Endodermal cell (in vitro differentiated cells): ENCODE measurements at regions not wholly inside any gene's neighbourhood (a gene's known extent, or its start where the extent isn't known, plus 50 kb on each side); places are given as distances from the start of the nearest gene placed in this dataset.
"Not testable (repeated sequence)": the region's sequence is repeated elsewhere in the genome, so short reads cannot be mapped to it uniquely, and the experiment has no call there.

Experiments used
- DNase-seq: peaks from one replicate; pipeline ENCODE4 v3.0.0-alpha.2; 2017
- H3K27ac ChIP-seq: 2 replicates; pipeline ENCODE4 v1.5.1; 2013; ENCODE audit warnings: mild to moderate bottlenecking, low read depth, low read length, moderate library complexity
- H3K27me3 ChIP-seq: 2 replicates; pipeline ENCODE4 v1.6.1; 2013; ENCODE audit warnings: mild to moderate bottlenecking, low read length, moderate library complexity; ENCODE audit not compliant: insufficient read depth, control insufficient read depth, poor library complexity, severe bottlenecking
- H3K36me3 ChIP-seq: 2 replicates; pipeline ENCODE4 v1.7.0; 2013; ENCODE audit warnings: mild to moderate bottlenecking, low read length, moderate library complexity; ENCODE audit not compliant: control insufficient read depth, insufficient read depth
- H3K4me1 ChIP-seq: one replicate; pipeline ENCODE4 v1.7.0; 2013; ENCODE audit warnings: low read length; ENCODE audit not compliant: control insufficient read depth, insufficient read depth
- H3K4me3 ChIP-seq: 2 replicates; pipeline ENCODE4 v1.5.1; 2013; ENCODE audit warnings: mild to moderate bottlenecking, low read length, moderate library complexity
- H3K9ac ChIP-seq: 2 replicates; pipeline ENCODE4 v1.6.1; 2013; ENCODE audit warnings: mild to moderate bottlenecking, low read length, moderate library complexity; ENCODE audit not compliant: poor library complexity, severe bottlenecking; ENCODE audit errors: extremely low read depth
- H3K9me3 ChIP-seq: 2 replicates; pipeline ENCODE4 v1.6.1; 2013; ENCODE audit warnings: mild to moderate bottlenecking, low read length, moderate library complexity; ENCODE audit not compliant: control insufficient read depth
- H3K27ac Mint-ChIP-seq: 2 replicates; pipeline ENCODE4 v1.8.0; 2020; ENCODE audit warnings: mixed read lengths
- H3K27me3 Mint-ChIP-seq: 2 replicates; pipeline ENCODE4 v1.8.0; 2021; ENCODE audit warnings: mild to moderate bottlenecking, mixed read lengths; ENCODE audit not compliant: insufficient read depth
- H3K36me3 Mint-ChIP-seq: 2 replicates; pipeline ENCODE4 v1.8.0; 2020; ENCODE audit warnings: low read depth, mixed read lengths
- H3K4me1 Mint-ChIP-seq: 2 replicates; pipeline ENCODE4 v1.8.0; 2020; ENCODE audit warnings: mixed read lengths
- H3K4me3 Mint-ChIP-seq: 2 replicates; pipeline ENCODE4 v1.8.0; 2020; ENCODE audit warnings: mild to moderate bottlenecking, moderate library complexity, mixed read lengths
- H3K9me3 Mint-ChIP-seq: 2 replicates; pipeline ENCODE4 v1.8.0; 2020; ENCODE audit warnings: mild to moderate bottlenecking, mixed read lengths
- CTCF ChIP-seq: fragments of 200-600 bp; sonication (generic); conservative IDR thresholded peaks from 2 replicates; pipeline ENCODE4 v1.5.0; 2021; ENCODE audit warnings: antibody characterized with exemption, mild to moderate bottlenecking
- WGBS, 2 experiments: methylation state at CpG; one replicate each; pipeline versions ENCODE4 v1.1.5 to v1.1.7; 2013; ENCODE audit warnings: missing lambda C conversion rate in 2 of 2, mixed read lengths in 1 of 2; ENCODE audit not compliant: insufficient coverage in 1 of 2, insufficient read length in 1 of 2; 5-methylcytosine and 5-hydroxymethylcytosine counted together

GRCh38 chr11:7186190-7186589 lies 65.5 kb upstream of the SYT9 start:
- H3K4me3 Mint-ChIP-seq: no peak overlapping the region
- no peak for TF ChIP-seq CTCF
- H3K9ac ChIP-seq: no peak overlapping the region
- no peaks in the 10 kb centered on the region for H3K9me3 ChIP-seq
- H3K4me3 ChIP-seq: no peak overlapping the region
- no peaks in the 10 kb centered on the region for H3K4me1 Mint-ChIP-seq
- no peaks in the 10 kb centered on the region for H3K27me3 ChIP-seq
- no peak overlapping the region for H3K27ac ChIP-seq
- H3K36me3 ChIP-seq: no peaks in the 10 kb centered on the region
- H3K36me3 Mint-ChIP-seq: no peaks in the 10 kb centered on the region
- H3K27ac Mint-ChIP-seq: no peak overlapping the region
- 92 to 94% methylated on average over 2 of the region's 2 CpGs for WGBS, 2 experiments
- no peak for DNase-seq
- no peaks in the 10 kb centered on the region for H3K27me3 Mint-ChIP-seq
- no peaks in the 10 kb centered on the region for H3K9me3 Mint-ChIP-seq
- H3K4me1 ChIP-seq: no peaks in the 10 kb centered on the region

GRCh38 chr11:7186676-7187075 lies 65.0 kb upstream of the SYT9 start:
- TF ChIP-seq CTCF: no peak
- Histone ChIP-seq H3K27me3 (no peaks in the 10 kb centered on the region), H3K9ac (no peak overlapping the region), H3K9me3 (no peaks in the 10 kb centered on the region), H3K4me1 (no peaks in the 10 kb centered on the region), H3K36me3 (no peaks in the 10 kb centered on the region), H3K4me3 (no peak overlapping the region), H3K27ac (no peak overlapping the region)
- no peak overlapping the region for H3K27ac Mint-ChIP-seq
- no peaks in the 10 kb centered on the region for H3K4me1 Mint-ChIP-seq
- no peaks in the 10 kb centered on the region for H3K27me3 Mint-ChIP-seq
- no peak for DNase-seq
- no peak overlapping the region for H3K4me3 Mint-ChIP-seq
- 100% methylated on average over 1 of the region's 1 CpG; no CpG with 5 or more reads in 1 of the 2 experiments for WGBS, 2 experiments
- H3K36me3 Mint-ChIP-seq: no peaks in the 10 kb centered on the region
- no peaks in the 10 kb centered on the region for H3K9me3 Mint-ChIP-seq

GRCh38 chr11:7192785-7193184 lies 58.9 kb upstream of the SYT9 start:
- not testable (repeated sequence) for H3K27me3 ChIP-seq, H3K27ac Mint-ChIP-seq, DNase-seq, H3K9ac ChIP-seq, H3K36me3 Mint-ChIP-seq, H3K27ac ChIP-seq, H3K4me1 Mint-ChIP-seq, H3K9me3 ChIP-seq, H3K4me3 Mint-ChIP-seq, H3K4me3 ChIP-seq, H3K36me3 ChIP-seq, H3K9me3 Mint-ChIP-seq, H3K4me1 ChIP-seq, H3K27me3 Mint-ChIP-seq
- WGBS, 2 experiments: 75 to 96% methylated on average over 1 to 4 of the region's 4 CpGs
